ENCODE measurements at regions not wholly inside any gene's neighbourhood (a gene's known extent, or its start where the extent isn't known, plus 50 kb on each side); places are given as distances from the start of the nearest gene placed in this dataset.

GRCh38 chr1:234887016-234887900 lies 241.4 kb downstream of the TOMM20 start:
- Mint-ChIP-seq H3K27me3 (ENCODE audit: low read depth) (no peaks in the 10 kb centered on the region), H3K27ac (no peak overlapping the region), H3K4me1 (ENCODE audit: low read depth) (peaks cover 17% of the 10 kb centered on the region), H3K36me3 (ENCODE audit: low read depth) (no peaks in the 10 kb centered on the region), H3K9me3 (peaks cover 5% of the 10 kb centered on the region), H3K4me3 (no peak overlapping the region)
- no peak for DNase-seq
- intact Hi-C loops (cut with micrococcal nuclease), result no loop called here
- CTCF ChIA-PET, result no interaction called here

DNA sequence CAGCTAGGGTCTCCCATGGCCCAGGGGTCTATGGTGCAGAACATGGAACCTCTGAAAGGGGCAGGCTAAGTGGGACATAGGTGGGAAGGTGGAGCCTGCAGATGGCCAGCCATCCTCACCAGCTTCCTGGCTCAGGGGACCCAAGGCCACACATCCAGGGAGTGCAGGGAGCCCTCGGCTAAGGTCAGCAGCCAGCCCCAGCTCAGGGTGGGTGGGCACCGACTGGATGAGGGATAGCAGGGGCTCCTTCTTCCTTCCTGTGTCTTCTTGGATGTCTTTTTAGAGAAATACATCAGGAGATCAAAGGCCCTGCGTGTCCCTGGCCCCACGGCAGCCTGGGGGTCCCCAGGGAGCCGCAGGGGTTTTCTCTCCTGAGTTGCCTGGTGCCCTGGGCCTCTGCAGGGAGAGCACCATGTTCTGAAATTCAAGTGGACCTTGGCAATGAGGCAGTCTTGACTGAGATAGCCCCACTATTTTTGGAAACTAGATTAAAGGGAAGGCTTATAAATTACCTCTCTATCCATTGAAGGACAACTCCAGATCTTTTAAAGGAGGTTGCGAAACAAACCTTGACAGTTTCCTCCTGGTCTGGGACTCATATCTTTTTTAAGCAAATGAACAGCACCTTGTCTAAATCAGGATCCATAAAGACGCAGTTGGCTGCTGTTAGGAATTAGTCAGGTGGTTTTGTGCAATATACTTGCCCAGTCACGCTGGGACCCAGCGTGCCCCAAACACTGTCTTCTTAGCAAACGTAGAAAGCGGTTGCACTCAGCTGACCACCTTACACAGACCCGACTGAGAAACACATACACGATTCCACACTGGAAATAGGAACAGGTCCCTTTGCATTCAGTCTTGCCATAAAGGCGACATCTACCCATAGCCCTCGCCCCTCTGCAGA lies 242.3 kb downstream of the TOMM20 start:
- CTCF ChIA-PET, result no interaction called here
- Mint-ChIP-seq H3K4me1 (ENCODE audit: low read depth) (peaks cover 24% of the 10 kb centered on the region), H3K27ac (no peak overlapping the region)

GRCh38 chr1:234885601-234886000 lies 243.0 kb downstream of the TOMM20 start:
- intact Hi-C loops (cut with micrococcal nuclease), result no loop called here
- CTCF ChIA-PET, result no interaction called here
- DNase-seq, result no peak
- no peak overlapping the region for H3K27ac Mint-ChIP-seq
- peaks cover 30% of the 10 kb centered on the region for H3K4me1 Mint-ChIP-seq (ENCODE audit: low read depth)
- H3K4me3 Mint-ChIP-seq, result no peak overlapping the region
- H3K9me3 Mint-ChIP-seq, result peaks cover 5% of the 10 kb centered on the region
- H3K27me3 Mint-ChIP-seq (ENCODE audit: low read depth), result no peaks in the 10 kb centered on the region
- no peaks in the 10 kb centered on the region for H3K36me3 Mint-ChIP-seq (ENCODE audit: low read depth)

More for the DNA sequence above, 242.3 kb downstream of the TOMM20 start:
- H3K9me3 Mint-ChIP-seq, result peaks cover 5% of the 10 kb centered on the region
- intact Hi-C loops (cut with micrococcal nuclease), result no loop called here
- H3K27me3 Mint-ChIP-seq (ENCODE audit: low read depth), result no peaks in the 10 kb centered on the region
- H3K36me3 Mint-ChIP-seq (ENCODE audit: low read depth), result no peaks in the 10 kb centered on the region
- no peak for DNase-seq
- H3K4me3 Mint-ChIP-seq, result no peak overlapping the region

GRCh38 chr1:234884701-234885100 lies 243.9 kb downstream of the TOMM20 start:
- Mint-ChIP-seq H3K27me3 (ENCODE audit: low read depth) (no peaks in the 10 kb centered on the region), H3K36me3 (ENCODE audit: low read depth) (no peaks in the 10 kb centered on the region), H3K27ac (no peak overlapping the region), H3K4me3 (no peak overlapping the region), H3K4me1 (ENCODE audit: low read depth) (peaks cover 33% of the 10 kb centered on the region), H3K9me3 (peaks cover 5% of the 10 kb centered on the region)
- intact Hi-C loops (cut with micrococcal nuclease), result no loop called here
- DNase-seq, result no peak
- CTCF ChIA-PET, result no interaction called here

DNA sequence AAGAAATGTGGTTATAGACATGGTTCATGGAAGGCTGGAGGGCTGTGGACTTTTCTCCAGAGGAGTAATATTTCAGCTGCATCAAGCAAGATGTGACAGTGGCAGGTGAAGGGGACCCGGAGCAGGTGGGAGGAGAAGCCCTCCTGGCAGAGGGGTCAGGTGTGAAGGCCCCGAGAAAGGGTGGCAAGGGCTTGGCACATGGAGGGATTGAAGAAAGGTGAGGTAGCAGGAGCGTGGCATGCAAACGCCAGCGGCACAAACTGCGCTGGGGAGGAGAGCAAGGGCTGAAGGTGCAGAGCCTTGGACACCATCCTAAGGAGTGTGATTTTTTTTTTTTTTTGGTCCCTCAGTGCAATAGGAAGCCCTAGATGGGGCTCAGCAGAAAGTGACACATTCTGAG lies 244.6 kb downstream of the TOMM20 start:
- H3K4me3 Mint-ChIP-seq, result no peak overlapping the region
- no peaks in the 10 kb centered on the region for H3K27me3 Mint-ChIP-seq (ENCODE audit: low read depth)
- no peak for DNase-seq
- CTCF ChIA-PET, result no interaction called here
- H3K27ac Mint-ChIP-seq, result no peak overlapping the region
- no peaks in the 10 kb centered on the region for H3K36me3 Mint-ChIP-seq (ENCODE audit: low read depth)
- intact Hi-C loops (cut with micrococcal nuclease), result no loop called here
- peaks cover 40% of the 10 kb centered on the region for H3K4me1 Mint-ChIP-seq (ENCODE audit: low read depth)
- peaks cover 5% of the 10 kb centered on the region for H3K9me3 Mint-ChIP-seq

GRCh38 chr1:234882898-234883297 lies 245.7 kb downstream of the TOMM20 start:
- no peak for DNase-seq
- H3K27me3 Mint-ChIP-seq (ENCODE audit: low read depth), result no peaks in the 10 kb centered on the region
- no peak overlapping the region for H3K27ac Mint-ChIP-seq
- no peak overlapping the region for H3K4me3 Mint-ChIP-seq
- H3K4me1 Mint-ChIP-seq (ENCODE audit: low read depth), result peaks cover 41% of the 10 kb centered on the region
- intact Hi-C loops (cut with micrococcal nuclease), result loop anchor here (1.0 to 2.0 kb wide), 4 partner anchors 40 to 115 kb away; no protein-coding TSS in a partner anchor
- H3K9me3 Mint-ChIP-seq, result no peaks in the 10 kb centered on the region
- H3K36me3 Mint-ChIP-seq (ENCODE audit: low read depth), result no peaks in the 10 kb centered on the region
- CTCF ChIA-PET, result interaction anchor here (0.6 kb wide), 1 partner anchor 23 kb away, joined by 3 read pairs; no protein-coding TSS in a partner anchor

- peak; percentile 40 for DNase-seq
- H3K9me3 Mint-ChIP-seq, result no peaks in the 10 kb centered on the region
- peak overlapping the region; percentile 33 for H3K27ac Mint-ChIP-seq
- no peak overlapping the region for H3K4me3 Mint-ChIP-seq
- H3K4me1 Mint-ChIP-seq (ENCODE audit: low read depth), result peaks cover 37% of the 10 kb centered on the region
- intact Hi-C loops (cut with micrococcal nuclease), result loop anchor here (1.0 to 2.0 kb wide), 4 partner anchors 39 to 114 kb away; no protein-coding TSS in a partner anchor
- H3K36me3 Mint-ChIP-seq (ENCODE audit: low read depth), result no peaks in the 10 kb centered on the region
- CTCF ChIA-PET, result interaction anchor here (0.6 kb wide), 2 partner anchors 22 to 126 kb away, joined by 3 read pairs; no protein-coding TSS in a partner anchor
- H3K27me3 Mint-ChIP-seq (ENCODE audit: low read depth), result no peaks in the 10 kb centered on the region
Observed at GRCh38 chr1:234881893-234882771, 246.5 kb downstream of the TOMM20 start.

DNA sequence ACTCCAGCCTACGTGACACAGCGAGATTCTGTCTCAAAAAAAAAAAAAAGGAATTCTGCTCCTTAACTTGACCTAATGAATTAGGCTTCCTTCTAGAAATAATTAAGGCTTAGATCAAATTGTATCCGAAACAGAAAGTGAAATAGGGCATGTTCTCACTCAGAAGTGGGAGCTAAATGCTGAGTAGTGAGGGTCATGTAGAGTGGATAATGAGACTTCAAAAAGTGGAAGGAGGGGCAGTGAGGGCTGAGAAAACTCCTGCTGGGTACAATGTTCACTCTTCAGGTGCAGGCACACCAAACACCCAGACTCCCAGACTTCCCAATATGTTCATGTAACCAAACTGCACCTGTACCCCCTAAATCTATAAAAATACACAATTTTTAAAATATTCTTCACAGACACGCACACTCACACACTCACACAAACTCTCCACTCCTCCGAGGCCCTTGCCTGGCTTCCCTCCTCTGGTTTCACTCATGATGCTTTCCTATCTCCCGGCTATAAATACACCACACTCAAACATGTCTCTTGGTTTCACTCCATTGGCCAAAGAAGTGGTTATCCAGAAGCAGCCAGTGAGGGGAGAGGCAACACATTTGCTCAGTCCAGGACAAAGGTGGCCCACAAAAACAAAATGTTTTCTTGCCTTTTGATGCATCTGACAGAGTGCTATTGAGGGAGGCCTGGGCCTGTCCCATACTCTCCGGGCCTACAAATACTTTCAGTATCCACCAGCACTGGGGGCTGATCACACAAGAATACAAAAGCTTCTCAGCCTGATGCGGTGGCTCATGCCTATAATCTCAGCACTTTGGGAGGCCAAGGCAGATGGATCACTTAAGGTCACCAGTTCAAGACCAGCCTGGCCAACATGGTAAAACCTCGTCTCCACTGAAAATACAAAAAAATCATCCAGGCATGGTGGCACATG lies 249.2 kb downstream of the TOMM20 start:
- CTCF ChIA-PET, result interaction anchor here (0.9 to 1.0 kb wide), 2 partner anchors 214 to 217 kb away, joined by 3 to 4 read pairs; no protein-coding TSS in a partner anchor
- no peaks in the 10 kb centered on the region for H3K36me3 Mint-ChIP-seq (ENCODE audit: low read depth)
- no peaks in the 10 kb centered on the region for H3K9me3 Mint-ChIP-seq
- intact Hi-C loops (cut with micrococcal nuclease), result no loop called here
- peaks cover 39% of the 10 kb centered on the region for H3K4me1 Mint-ChIP-seq (ENCODE audit: low read depth)
- no peak overlapping the region for H3K27ac Mint-ChIP-seq
- no peaks in the 10 kb centered on the region for H3K27me3 Mint-ChIP-seq (ENCODE audit: low read depth)
- no peak overlapping the region for H3K4me3 Mint-ChIP-seq
- DNase-seq, result no peak

DNA sequence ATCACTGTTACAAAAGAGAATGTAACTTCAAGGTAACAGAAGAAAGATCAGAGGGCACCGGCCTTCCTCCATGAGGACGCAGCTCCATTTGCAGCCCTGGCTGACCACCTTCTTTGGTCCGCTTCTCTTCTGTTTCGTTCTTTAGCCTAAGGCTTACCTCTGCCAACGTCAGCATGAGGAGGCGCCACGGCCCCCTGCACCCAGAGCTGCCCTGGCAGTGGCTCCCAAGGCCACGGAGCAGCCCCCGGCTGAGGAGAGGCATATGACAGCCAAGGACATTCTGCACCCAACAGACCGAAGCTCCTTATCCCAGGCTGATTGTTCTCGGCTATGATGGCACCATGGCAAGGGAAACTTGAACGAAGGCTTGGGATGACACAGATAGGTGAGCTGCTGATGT lies 250.3 kb downstream of the TOMM20 start:
- H3K27me3 Mint-ChIP-seq (ENCODE audit: low read depth), result no peaks in the 10 kb centered on the region
- peaks cover 39% of the 10 kb centered on the region for H3K4me1 Mint-ChIP-seq (ENCODE audit: low read depth)
- CTCF ChIA-PET, result interaction anchor here (0.6 kb wide), 1 partner anchor 11 kb away, joined by 3 read pairs; no protein-coding TSS in a partner anchor
- H3K9me3 Mint-ChIP-seq, result no peaks in the 10 kb centered on the region
- DNase-seq, result no peak
- no peak overlapping the region for H3K4me3 Mint-ChIP-seq
- intact Hi-C loops (cut with micrococcal nuclease), result no loop called here
- H3K27ac Mint-ChIP-seq, result no peak overlapping the region
- no peaks in the 10 kb centered on the region for H3K36me3 Mint-ChIP-seq (ENCODE audit: low read depth)

- Mint-ChIP-seq H3K4me1 (ENCODE audit: low read depth) (peaks cover 37% of the 10 kb centered on the region), H3K27me3 (ENCODE audit: low read depth) (no peaks in the 10 kb centered on the region), H3K27ac (no peak overlapping the region), H3K36me3 (ENCODE audit: low read depth) (no peaks in the 10 kb centered on the region), H3K9me3 (no peaks in the 10 kb centered on the region), H3K4me3 (no peak overlapping the region)
- CTCF ChIA-PET, result no interaction called here
- DNase-seq, result no peak
- intact Hi-C loops (cut with micrococcal nuclease), result no loop called here
Observed at GRCh38 chr1:234877761-234878160, 250.9 kb downstream of the TOMM20 start.

Data from activated naive CD4-positive, alpha-beta T cell treated with anti-CD3 and anti-CD28 coated beads for 36 hours (primary cell).